T-helper 1 cell treated with Interleukin-12 subunit alpha and Interleukin-12 subunit beta and Interleukin-4 antibody, amounts not matched to agents 30 ng/mL and 1 ng/mL, for 36 hours (primary cell): ENCODE measurements at regions not wholly inside any gene's neighbourhood (a gene's known extent, or its start where the extent isn't known, plus 50 kb on each side); places are given as distances from the start of the nearest gene placed in this dataset.

Experiments
- intact Hi-C: fragments of 100-400 bp; cut with micrococcal nuclease; formaldehyde crosslinking; loops from one replicate; pipeline ENCODE4 v1.15.1; 2024

GRCh38 chr10:44476409-44477045 lies 91.6 kb upstream of the CXCL12 start:
- intact Hi-C loops, result no loop called here

- intact Hi-C loops, result no loop called here
These were observed 92.1 kb upstream of the CXCL12 start for GRCh38 chr10:44477046-44477425.

- intact Hi-C loops, result no loop called here
These were observed 93.1 kb upstream of the CXCL12 start for GRCh38 chr10:44478040-44478439.

GRCh38 chr10:44478876-44479705 lies 94.2 kb upstream of the CXCL12 start:
- intact Hi-C loops, result no loop called here

- intact Hi-C loops, result no loop called here
These were observed 107.8 kb upstream of the CXCL12 start for GRCh38 chr10:44492678-44493077.

- intact Hi-C loops, result no loop called here
These were observed 113.3 kb upstream of the CXCL12 start for GRCh38 chr10:44498222-44498621.

- intact Hi-C loops, result no loop called here
These were observed 115.6 kb upstream of the CXCL12 start for GRCh38 chr10:44500451-44500850.

- intact Hi-C loops, result no loop called here
These were observed 121.5 kb upstream of the CXCL12 start for GRCh38 chr10:44506386-44506785.

- intact Hi-C loops, result no loop called here
These were observed 125.7 kb upstream of the CXCL12 start for GRCh38 chr10:44510379-44511115.

- intact Hi-C loops, result no loop called here
These were observed 126.3 kb upstream of the CXCL12 start for GRCh38 chr10:44511166-44511565.

- intact Hi-C loops, result no loop called here
These were observed 126.7 kb upstream of the CXCL12 start for GRCh38 chr10:44511601-44512000.

- intact Hi-C loops, result no loop called here
These were observed 127.6 kb upstream of the CXCL12 start for GRCh38 chr10:44512431-44513022.

- intact Hi-C loops, result no loop called here
These were observed 128.7 kb upstream of the CXCL12 start for GRCh38 chr10:44513591-44513990.

- intact Hi-C loops, result no loop called here
These were observed 132.0 kb upstream of the CXCL12 start for GRCh38 chr10:44516891-44517290.

GRCh38 chr10:44517635-44518034 lies 132.7 kb upstream of the CXCL12 start:
- intact Hi-C loops, result no loop called here

- intact Hi-C loops, result no loop called here
These were observed 134.5 kb upstream of the CXCL12 start for GRCh38 chr10:44519361-44519760.

- intact Hi-C loops, result no loop called here
These were observed 135.8 kb upstream of the CXCL12 start for GRCh38 chr10:44520651-44521050.

GRCh38 chr10:44539178-44539577 lies 154.3 kb upstream of the CXCL12 start:
- intact Hi-C loops, result no loop called here

- intact Hi-C loops, result no loop called here
These were observed 167.8 kb upstream of the CXCL12 start for GRCh38 chr10:44552726-44553125.

GRCh38 chr10:44557596-44558191 lies 172.8 kb upstream of the CXCL12 start:
- intact Hi-C loops, result no loop called here

GRCh38 chr10:44558521-44558920 lies 173.6 kb upstream of the CXCL12 start:
- intact Hi-C loops, result no loop called here
